ENCODE measurements at regions not wholly inside any gene's neighbourhood (a gene's known extent, or its start where the extent isn't known, plus 50 kb on each side); places are given as distances from the start of the nearest gene placed in this dataset.

DNA sequence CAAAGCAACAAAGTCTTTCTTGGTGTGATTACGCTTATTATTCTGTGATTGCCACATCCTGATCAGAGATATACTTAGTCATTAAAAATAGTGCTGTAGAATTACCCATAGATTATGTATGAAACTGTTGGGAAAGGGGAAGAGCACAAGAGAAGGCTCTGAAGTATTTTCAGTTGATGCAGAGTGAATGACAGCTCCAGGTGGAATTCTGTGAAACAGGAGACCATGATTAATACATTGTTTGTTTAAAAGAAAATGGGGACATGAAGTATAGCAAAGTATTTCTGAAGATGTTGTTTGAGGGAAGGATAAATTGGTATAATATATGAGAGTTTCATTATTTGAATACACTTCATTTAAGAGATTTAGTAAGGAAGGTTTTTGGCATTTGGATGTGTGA lies 307.6 kb upstream of the CDH20 start:
- TF ChIP-seq, protein P1, sequence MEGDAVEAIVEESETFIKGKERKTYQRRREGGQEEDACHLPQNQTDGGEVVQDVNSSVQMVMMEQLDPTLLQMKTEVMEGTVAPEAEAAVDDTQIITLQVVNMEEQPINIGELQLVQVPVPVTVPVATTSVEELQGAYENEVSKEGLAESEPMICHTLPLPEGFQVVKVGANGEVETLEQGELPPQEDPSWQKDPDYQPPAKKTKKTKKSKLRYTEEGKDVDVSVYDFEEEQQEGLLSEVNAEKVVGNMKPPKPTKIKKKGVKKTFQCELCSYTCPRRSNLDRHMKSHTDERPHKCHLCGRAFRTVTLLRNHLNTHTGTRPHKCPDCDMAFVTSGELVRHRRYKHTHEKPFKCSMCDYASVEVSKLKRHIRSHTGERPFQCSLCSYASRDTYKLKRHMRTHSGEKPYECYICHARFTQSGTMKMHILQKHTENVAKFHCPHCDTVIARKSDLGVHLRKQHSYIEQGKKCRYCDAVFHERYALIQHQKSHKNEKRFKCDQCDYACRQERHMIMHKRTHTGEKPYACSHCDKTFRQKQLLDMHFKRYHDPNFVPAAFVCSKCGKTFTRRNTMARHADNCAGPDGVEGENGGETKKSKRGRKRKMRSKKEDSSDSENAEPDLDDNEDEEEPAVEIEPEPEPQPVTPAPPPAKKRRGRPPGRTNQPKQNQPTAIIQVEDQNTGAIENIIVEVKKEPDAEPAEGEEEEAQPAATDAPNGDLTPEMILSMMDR (IDR thresholded peaks at IDR 0.05; ENCODE audit: insufficient read depth, low read depth, low read length, missing control alignments) = no peak
- no peak overlapping the region for H3K4me3 ChIP-seq (ENCODE audit: low read depth, low read length)
- no peak for DNase-seq (ENCODE audit: low read depth)

DNA sequence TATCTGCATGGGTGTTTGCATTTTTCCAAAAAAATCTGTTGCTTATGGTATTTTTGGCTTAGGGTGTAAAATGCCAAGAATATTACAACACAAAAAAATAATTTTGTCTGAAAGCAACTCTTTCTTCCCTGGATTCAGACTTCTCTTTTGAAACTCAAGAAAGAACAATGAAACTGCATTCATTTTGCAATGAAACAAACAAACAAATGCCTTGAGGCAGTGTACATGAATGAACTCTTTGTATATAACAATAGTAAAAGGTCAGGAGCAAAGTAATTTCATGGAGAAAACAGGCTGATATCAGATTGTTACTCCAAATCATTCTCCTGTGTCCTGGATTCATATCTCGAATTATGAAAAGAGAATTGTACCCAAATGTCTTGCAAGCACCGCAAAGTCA lies 301.6 kb upstream of the CDH20 start:
- TF ChIP-seq, protein P1 (IDR thresholded peaks at IDR 0.05; ENCODE audit: insufficient read depth, low read depth, low read length, missing control alignments) = no peak
- DNase-seq (ENCODE audit: low read depth) = no peak
- no peak overlapping the region for H3K4me3 ChIP-seq (ENCODE audit: low read depth, low read length)

DNA sequence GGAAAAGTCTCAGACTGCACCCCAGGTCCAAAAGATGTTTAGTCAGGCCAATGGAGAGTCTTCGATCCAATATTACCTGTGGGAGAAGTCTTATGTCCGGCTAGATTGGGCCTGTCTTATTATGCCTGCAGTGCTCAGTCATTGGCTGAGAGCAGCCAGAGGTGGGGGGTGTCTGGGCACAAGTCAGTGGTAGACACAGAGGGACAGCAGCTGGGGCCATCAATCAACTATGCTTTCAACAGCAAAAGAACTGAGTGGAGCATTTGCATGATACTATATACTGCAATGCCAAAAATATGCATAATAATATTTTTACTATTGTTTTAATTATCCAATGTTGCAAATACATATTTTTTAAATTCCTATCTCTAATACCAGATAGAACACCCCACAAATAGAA lies 298.6 kb upstream of the CDH20 start:
- TF ChIP-seq, protein P1 (IDR thresholded peaks at IDR 0.05; ENCODE audit: insufficient read depth, low read depth, low read length, missing control alignments) = no peak
- DNase-seq (ENCODE audit: low read depth) = no peak
- H3K4me3 ChIP-seq (ENCODE audit: low read depth, low read length) = no peak overlapping the region

DNA sequence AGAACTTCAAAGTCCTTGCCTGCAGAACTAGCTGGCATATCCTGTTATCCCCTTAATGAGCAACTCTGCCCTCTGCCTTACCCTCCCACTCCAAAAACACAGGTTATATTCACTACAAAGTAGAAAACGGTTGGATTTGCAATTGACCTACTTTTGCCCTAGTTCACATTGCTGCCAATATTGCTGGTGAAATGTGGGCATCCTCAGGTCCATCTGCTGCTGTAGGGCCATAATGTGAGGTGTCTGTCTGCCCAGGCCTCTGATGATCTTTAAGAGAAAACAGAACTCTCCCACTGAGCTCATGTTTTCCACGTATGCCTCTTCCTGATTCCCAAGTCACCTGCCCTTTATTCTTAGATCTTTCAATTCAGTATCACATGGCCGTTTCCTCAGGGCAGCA lies 294.0 kb upstream of the CDH20 start:
- DNase-seq (ENCODE audit: low read depth) = no peak
- TF ChIP-seq, protein P1 (IDR thresholded peaks at IDR 0.05; ENCODE audit: insufficient read depth, low read depth, low read length, missing control alignments) = no peak
- H3K4me3 ChIP-seq (ENCODE audit: low read depth, low read length) = no peak overlapping the region

DNA sequence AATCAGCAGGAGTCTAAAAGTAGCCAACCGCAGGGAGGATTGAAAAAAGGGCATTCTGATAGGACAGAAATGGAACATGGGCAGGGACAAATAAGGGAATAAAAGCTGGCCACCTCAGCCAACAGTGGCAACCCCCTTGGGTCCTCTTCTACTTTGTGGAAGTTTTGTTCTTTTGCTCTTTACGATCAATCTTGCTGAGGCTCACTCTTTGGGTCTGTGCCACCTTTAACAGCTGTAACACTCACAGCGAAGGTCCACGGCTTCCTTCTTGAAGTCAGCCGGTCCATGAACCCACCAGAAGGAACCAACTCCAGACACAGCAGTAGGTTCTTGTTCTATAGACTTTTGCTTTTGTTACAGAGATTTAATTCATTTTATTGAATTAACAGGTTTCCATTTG lies 285.4 kb upstream of the CDH20 start:
- no peak for DNase-seq (ENCODE audit: low read depth)
- TF ChIP-seq, protein P1 (IDR thresholded peaks at IDR 0.05; ENCODE audit: insufficient read depth, low read depth, low read length, missing control alignments) = no peak
- no peak overlapping the region for H3K4me3 ChIP-seq (ENCODE audit: low read depth, low read length)

DNA sequence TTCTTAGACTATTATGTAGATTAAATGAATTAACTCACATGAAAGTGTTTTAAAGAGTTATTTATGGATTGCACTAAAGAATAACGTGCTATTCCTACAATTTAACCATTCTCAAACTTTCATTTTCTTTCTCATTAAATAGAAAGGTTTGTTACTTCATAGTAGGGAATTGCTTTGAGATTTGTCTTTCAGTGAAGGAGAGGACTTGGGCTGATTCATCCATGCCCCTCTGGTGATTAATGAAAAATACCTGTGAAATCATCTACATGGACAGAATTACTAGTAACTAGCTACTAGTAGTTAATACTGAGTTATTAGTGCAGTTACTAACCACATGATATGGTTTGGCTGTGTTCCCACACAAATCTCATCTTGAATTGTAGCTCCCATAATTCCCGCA lies 275.8 kb upstream of the CDH20 start:
- H3K4me3 ChIP-seq (ENCODE audit: low read depth, low read length) = no peak overlapping the region
- TF ChIP-seq, protein P1 (IDR thresholded peaks at IDR 0.05; ENCODE audit: insufficient read depth, low read depth, low read length, missing control alignments) = no peak
- no peak for DNase-seq (ENCODE audit: low read depth)

DNA sequence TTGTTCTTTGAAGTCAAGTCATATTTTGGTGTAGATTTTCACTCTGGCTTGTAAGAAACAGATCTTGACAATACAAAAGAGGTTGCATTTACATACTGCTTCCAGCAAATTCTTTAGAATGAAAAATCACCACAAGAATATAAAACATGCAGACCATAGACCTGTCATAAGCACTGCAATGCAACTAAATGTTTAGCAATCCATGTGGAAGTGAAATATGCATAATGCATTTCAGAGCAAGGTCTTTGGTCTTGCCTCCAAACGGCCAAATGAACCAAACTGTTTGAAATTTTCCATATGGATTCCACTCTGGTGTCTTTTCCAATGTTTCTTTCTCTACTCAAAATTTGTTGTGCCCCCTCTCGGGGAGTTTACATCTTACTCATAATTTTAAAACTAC lies 271.0 kb upstream of the CDH20 start:
- no peak overlapping the region for H3K4me3 ChIP-seq (ENCODE audit: low read depth, low read length)
- TF ChIP-seq, protein P1 (IDR thresholded peaks at IDR 0.05; ENCODE audit: insufficient read depth, low read depth, low read length, missing control alignments) = no peak
- DNase-seq (ENCODE audit: low read depth) = no peak
